Peyer's patch (tissue), 4 donors: ENCODE measurements at regions not wholly inside any gene's neighbourhood (a gene's known extent, or its start where the extent isn't known, plus 50 kb on each side); places are given as distances from the start of the nearest gene placed in this dataset.

ENCODE experiments used
- CTCF ChIP-seq, 6 experiments: fragments of 450-650 bp in 4 of 6; fragments of 200-600 bp in 2 of 6; sonication (generic) in 1 of 6; IDR thresholded peaks; one replicate each; pipeline ENCODE4 v1.5.1; 2017 to 2019; ENCODE audit warnings: antibody characterized with exemption in 6 of 6, mild to moderate bottlenecking in 3 of 6, moderate library complexity in 1 of 6
- POLR2A ChIP-seq, 2 donors: fragments of 450-650 bp; IDR thresholded peaks; one replicate each; pipeline ENCODE4 v1.5.1; 2017; ENCODE audit warnings: antibody characterized with exemption in 2 of 2, mild to moderate bottlenecking in 2 of 2, moderate library complexity in 2 of 2

- TF ChIP-seq CTCF (IDR thresholded peaks at IDR 0.05) = no peak
- TF ChIP-seq POLR2A (IDR thresholded peaks at IDR 0.05) = no peak
Measured at GRCh38 chr10:78563314-78563713, 505.5 kb upstream of the ZMIZ1 start.
